Spleen (tissue), 11 donors: ENCODE measurements at regions not wholly inside any gene's neighbourhood (a gene's known extent, or its start where the extent isn't known, plus 50 kb on each side); places are given as distances from the start of the nearest gene placed in this dataset.

Experiments used
- DNase-seq: peaks from one replicate; pipeline ENCODE4 v3.0.0-alpha.2; 2020
- H3K27ac ChIP-seq, 8 donors: fragments of 200-600 bp; sonication (generic) in 7 of 8; 1 replicate in 4 of 8; 2 replicates in 4 of 8; pipeline versions ENCODE4 v1.5.0 to v1.8.0; 2016 to 2021; ENCODE audit warnings: inconsistent platforms in 4 of 8, mild to moderate bottlenecking in 4 of 8, moderate library complexity in 1 of 8
- H3K27me3 ChIP-seq, 7 donors: fragments of 200-600 bp; sonication (generic) in 6 of 7; replicated peaks in 1 of 7; 1 replicate in 4 of 7; 2 replicates in 3 of 7; pipeline versions ENCODE4 v1.5.0 to v1.8.0; 2016 to 2021; ENCODE audit warnings: inconsistent platforms in 3 of 7, mild to moderate bottlenecking in 1 of 7
- H3K36me3 ChIP-seq, 6 donors: fragments of 200-600 bp; sonication (generic) in 5 of 6; 1 replicate in 4 of 6; 2 replicates in 2 of 6; pipeline versions ENCODE4 v1.5.0 to v1.8.0; 2016 to 2021; ENCODE audit warnings: inconsistent platforms in 2 of 6
- H3K4me1 ChIP-seq, 6 donors: fragments of 200-600 bp; sonication (generic) in 5 of 6; 1 replicate in 3 of 6; 2 replicates in 3 of 6; pipeline versions ENCODE4 v1.5.0 to v1.8.0; 2016 to 2021; ENCODE audit warnings: inconsistent platforms in 3 of 6
- H3K4me3 ChIP-seq, 8 donors: fragments of 200-600 bp; sonication (generic) in 7 of 8; 1 replicate in 4 of 8; 2 replicates in 4 of 8; pipeline versions ENCODE4 v1.5.0 to v1.8.0; 2016 to 2021; ENCODE audit warnings: inconsistent platforms in 4 of 8, mild to moderate bottlenecking in 4 of 8, moderate library complexity in 2 of 8
- H3K9me3 ChIP-seq, 8 donors: fragments of 200-600 bp; sonication (generic) in 7 of 8; 1 replicate in 4 of 8; 2 replicates in 4 of 8; pipeline versions ENCODE4 v1.5.0 to v1.8.0; 2016 to 2021; ENCODE audit warnings: inconsistent platforms in 4 of 8
- POLR2A ChIP-seq, 3 donors: fragments of 450-650 bp; IDR thresholded peaks; one replicate each; pipeline ENCODE4 v1.5.1; 2017; ENCODE audit warnings: antibody characterized with exemption in 3 of 3, mild to moderate bottlenecking in 1 of 3
- POLR2AphosphoS5 ChIP-seq, 3 donors: sonication (generic); formaldehyde crosslinking; IDR thresholded peaks; one replicate each; pipeline ENCODE4 v1.5.1; 2017; ENCODE audit warnings: antibody characterized with exemption in 3 of 3
- WGBS, 5 donors: extraction: QIAGEN DNeasy Blood & Tissue Kit in 3 of 5; methylation state at CpG; one replicate each; pipeline versions ENCODE4 v1.1.5 to v1.1.7; 2013 to 2018; 5-methylcytosine and 5-hydroxymethylcytosine counted together
- intact Hi-C: fragments of 100-400 bp; cut with DNase I; formaldehyde crosslinking; loops from one replicate; pipeline ENCODE4 v1.15.0; 2023; ENCODE audit warnings: low total_unique reads
- TF ChIP-seq, protein P1 (sequence below), 11 experiments: fragments of 200-600 bp in 7 of 11; fragments of 450-650 bp in 4 of 11; sonication (generic) in 4 of 11; IDR thresholded peaks in 8 of 11; conservative IDR thresholded peaks in 3 of 11; 1 replicate in 7 of 11; 2 replicates in 4 of 11; pipeline versions ENCODE4 v1.4.0 to v1.8.0; 2016 to 2021; ENCODE audit warnings: antibody characterized with exemption in 11 of 11, inconsistent platforms in 4 of 11, mild to moderate bottlenecking in 1 of 11
- donor health status: healthy with polysubstance abuse.
- donor health status: DM: no; HTN: no; CAD: no; lungs with moderate emphysema.
- donor health status: DM: no; HTN: no; CAD: no.
- donor health status: Bipolar disorder and iron deficiency.
- donor health status: healthy.
- donor health status: DM: no; HTN: no; CAD: no.
- donor health status: DM: yes; HTN: yes; CAD: no.

DNA sequence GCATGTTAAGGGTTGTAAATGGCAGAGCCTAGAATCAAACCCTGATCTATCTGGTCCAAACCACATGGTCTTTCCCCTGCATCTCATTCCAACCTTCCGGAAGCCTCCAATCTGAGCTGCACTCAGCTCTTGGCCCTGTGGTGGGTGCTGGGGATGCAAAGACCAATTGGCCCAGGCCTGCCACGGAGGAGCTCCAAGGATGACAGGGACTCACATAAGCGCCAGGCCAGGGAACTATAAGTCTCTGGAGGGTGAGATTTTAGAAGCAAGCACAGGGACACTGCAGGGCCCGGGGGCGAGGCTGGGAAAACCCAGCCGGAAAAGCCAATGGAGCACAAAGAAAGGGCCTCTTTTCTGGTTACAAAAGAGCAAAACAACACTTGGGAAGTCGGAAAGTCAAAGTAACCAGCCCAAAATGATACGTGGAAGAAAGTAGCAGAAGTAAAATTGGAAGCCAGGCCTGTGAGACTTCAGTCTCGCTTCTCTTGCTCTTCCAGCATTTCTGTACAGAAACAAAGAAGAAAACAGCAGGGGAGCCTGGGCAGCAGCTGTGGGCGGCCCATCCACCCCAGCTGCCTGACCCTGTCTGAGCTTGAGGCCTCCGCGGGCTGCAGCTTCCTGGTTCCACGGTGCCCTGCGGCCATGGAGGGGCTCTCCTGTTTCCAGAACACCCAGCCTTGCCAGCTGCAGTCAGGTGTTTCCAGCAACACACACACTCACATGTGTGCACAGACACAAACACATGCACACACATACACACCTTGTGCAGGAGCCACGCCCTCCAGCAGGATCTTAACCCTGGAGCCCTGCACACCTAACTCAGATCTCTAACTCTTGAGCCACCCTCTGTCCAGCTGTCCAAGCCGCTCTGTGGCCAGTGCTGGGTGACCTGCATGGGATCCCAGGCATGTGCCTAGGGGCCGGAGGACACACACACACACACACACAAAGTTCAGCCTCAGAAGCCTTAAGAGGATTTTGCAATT is 178.2 kb downstream of the BCL11B start:
- Histone ChIP-seq H3K4me3 (no peak overlapping the region), H3K27ac (no peak overlapping the region), H3K9me3 (peaks cover 0 to 12% (median 3%) of the 10 kb centered on the region in 8 donors), H3K4me1 (no peaks in the 10 kb centered on the region), H3K27me3 (no peaks in the 10 kb centered on the region), H3K36me3 (no peaks in the 10 kb centered on the region)
- intact Hi-C loops, result no loop called here
- TF ChIP-seq POLR2A (IDR thresholded peaks at IDR 0.05), result no peak
- no peak for DNase-seq
- 61 to 75% (median 73%) methylated on average over 17 of the region's 17 CpGs for WGBS, 5 donors

DNA sequence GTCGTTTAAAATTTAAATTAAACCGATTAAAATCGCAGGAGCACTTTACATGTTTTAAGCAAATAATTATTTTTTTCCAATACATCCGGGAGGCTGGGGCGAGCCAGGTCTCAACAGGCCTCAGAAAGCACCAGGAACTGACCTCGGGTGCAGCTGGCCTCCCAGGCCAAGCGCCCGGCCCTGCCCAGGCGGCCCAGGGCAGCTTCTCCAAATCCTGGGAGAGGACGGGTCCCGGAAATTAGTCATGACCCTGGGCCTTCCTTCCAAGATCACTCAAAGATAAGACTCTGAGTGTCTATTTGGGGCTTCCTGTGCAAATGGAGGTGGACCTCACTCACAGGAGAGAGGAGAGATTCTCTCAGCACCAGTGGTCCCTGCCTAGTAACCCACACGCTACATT is 177.1 kb downstream of the BCL11B start:
- H3K27me3 ChIP-seq, result no peaks in the 10 kb centered on the region
- intact Hi-C loops, result no loop called here
- H3K4me1 ChIP-seq, result no peaks in the 10 kb centered on the region
- H3K9me3 ChIP-seq, result peaks cover 0 to 12% (median 3%) of the 10 kb centered on the region in 8 donors
- WGBS, 5 donors, result 78 to 88% (median 82%) methylated on average over 12 of the region's 12 CpGs
- peak; percentile 47 for DNase-seq
- H3K27ac ChIP-seq, result no peak overlapping the region
- H3K4me3 ChIP-seq, result no peak overlapping the region
- no peak for TF ChIP-seq POLR2AphosphoS5 (IDR thresholded peaks at IDR 0.05)
- TF ChIP-seq POLR2A (IDR thresholded peaks at IDR 0.05), result no peak
- TF ChIP-seq, protein P1, sequence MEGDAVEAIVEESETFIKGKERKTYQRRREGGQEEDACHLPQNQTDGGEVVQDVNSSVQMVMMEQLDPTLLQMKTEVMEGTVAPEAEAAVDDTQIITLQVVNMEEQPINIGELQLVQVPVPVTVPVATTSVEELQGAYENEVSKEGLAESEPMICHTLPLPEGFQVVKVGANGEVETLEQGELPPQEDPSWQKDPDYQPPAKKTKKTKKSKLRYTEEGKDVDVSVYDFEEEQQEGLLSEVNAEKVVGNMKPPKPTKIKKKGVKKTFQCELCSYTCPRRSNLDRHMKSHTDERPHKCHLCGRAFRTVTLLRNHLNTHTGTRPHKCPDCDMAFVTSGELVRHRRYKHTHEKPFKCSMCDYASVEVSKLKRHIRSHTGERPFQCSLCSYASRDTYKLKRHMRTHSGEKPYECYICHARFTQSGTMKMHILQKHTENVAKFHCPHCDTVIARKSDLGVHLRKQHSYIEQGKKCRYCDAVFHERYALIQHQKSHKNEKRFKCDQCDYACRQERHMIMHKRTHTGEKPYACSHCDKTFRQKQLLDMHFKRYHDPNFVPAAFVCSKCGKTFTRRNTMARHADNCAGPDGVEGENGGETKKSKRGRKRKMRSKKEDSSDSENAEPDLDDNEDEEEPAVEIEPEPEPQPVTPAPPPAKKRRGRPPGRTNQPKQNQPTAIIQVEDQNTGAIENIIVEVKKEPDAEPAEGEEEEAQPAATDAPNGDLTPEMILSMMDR (IDR thresholded peaks at IDR 0.05 in 8 of 11, conservative IDR thresholded peaks at IDR 0.05 in 3 of 11), result no peak
- no peaks in the 10 kb centered on the region for H3K36me3 ChIP-seq

GRCh38 chr14:99095369-99095768 is 176.6 kb downstream of the BCL11B start:
- intact Hi-C loops, result no loop called here

GRCh38 chr14:99098199-99098598 is 173.8 kb downstream of the BCL11B start:
- Histone ChIP-seq H3K27me3 (no peaks in the 10 kb centered on the region), H3K4me3 (no peak overlapping the region), H3K4me1 (no peaks in the 10 kb centered on the region), H3K36me3 (no peaks in the 10 kb centered on the region), H3K27ac (no peak overlapping the region), H3K9me3 (no peaks in the 10 kb centered on the region)
- intact Hi-C loops, result no loop called here
- TF ChIP-seq, protein P1 (IDR thresholded peaks at IDR 0.05 in 8 of 11, conservative IDR thresholded peaks at IDR 0.05 in 3 of 11), result no peak
- no peak for TF ChIP-seq POLR2AphosphoS5 (IDR thresholded peaks at IDR 0.05)
- TF ChIP-seq POLR2A (IDR thresholded peaks at IDR 0.05), result no peak
- DNase-seq, result no peak
- WGBS, 5 donors, result 86 to 91% (median 88%) methylated on average over 6 of the region's 6 CpGs

More at GRCh38 chr14:99095369-99095768, 176.6 kb downstream of the BCL11B start:
- no peak for DNase-seq
- H3K27ac ChIP-seq, result no peak overlapping the region
- TF ChIP-seq, protein P1 (IDR thresholded peaks at IDR 0.05 in 8 of 11, conservative IDR thresholded peaks at IDR 0.05 in 3 of 11), result no peak
- TF ChIP-seq POLR2A (IDR thresholded peaks at IDR 0.05) (no peak), POLR2AphosphoS5 (IDR thresholded peaks at IDR 0.05) (no peak)
- no peaks in the 10 kb centered on the region for H3K4me1 ChIP-seq
- no peak overlapping the region for H3K4me3 ChIP-seq
- no peaks in the 10 kb centered on the region for H3K36me3 ChIP-seq
- H3K27me3 ChIP-seq, result no peaks in the 10 kb centered on the region
- peaks cover 0 to 12% (median 3%) of the 10 kb centered on the region in 8 donors for H3K9me3 ChIP-seq
- 88 to 99% (median 96%) methylated on average over 2 of the region's 2 CpGs for WGBS, 5 donors
